ENCODE measurements at regions not wholly inside any gene's neighbourhood (a gene's known extent, or its start where the extent isn't known, plus 50 kb on each side); places are given as distances from the start of the nearest gene placed in this dataset.

GRCh38 chr4:180913750-180914149 lies 1329.5 kb upstream of the TENM3 start:
- intact Hi-C loops (cut with DNase I): no loop called here
- DNase-seq (no peak), ATAC-seq (ENCODE audit: poor library complexity) (no peak)

DNA sequence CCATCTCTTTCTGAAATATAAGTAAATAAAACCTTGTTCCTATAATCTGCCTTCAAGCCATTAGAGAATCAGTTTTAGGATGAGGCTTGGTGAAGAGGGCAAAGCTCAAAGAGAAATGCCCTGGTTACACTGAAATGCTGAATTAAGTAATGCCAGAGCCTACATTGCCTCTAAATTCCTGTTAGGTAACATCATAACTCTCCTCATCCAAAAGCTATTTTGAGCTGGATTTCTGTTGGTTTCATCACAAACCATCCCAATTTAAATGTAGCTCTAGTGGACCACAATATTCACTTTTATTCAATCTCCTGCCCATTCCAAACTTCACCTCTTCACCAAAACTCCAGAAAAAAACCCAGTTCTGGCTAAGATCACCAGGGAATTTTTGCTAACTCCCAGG lies 1319.7 kb upstream of the TENM3 start:
- DNase-seq (no peak), ATAC-seq (ENCODE audit: poor library complexity) (no peak)
- intact Hi-C loops (cut with DNase I): no loop called here

GRCh38 chr4:180925805-180926204 lies 1317.4 kb upstream of the TENM3 start:
- intact Hi-C loops (cut with DNase I): no loop called here
- no peak for DNase-seq
- ATAC-seq (ENCODE audit: poor library complexity): no peak

GRCh38 chr4:180926277-180926676 lies 1316.9 kb upstream of the TENM3 start:
- intact Hi-C loops (cut with DNase I): no loop called here
- ATAC-seq (ENCODE audit: poor library complexity) (no peak), DNase-seq (no peak)

- intact Hi-C loops (cut with DNase I): no loop called here
- ATAC-seq (ENCODE audit: poor library complexity) (no peak), DNase-seq (no peak)
Measured at GRCh38 chr4:180932370-180933001, 1310.7 kb upstream of the TENM3 start.

DNA sequence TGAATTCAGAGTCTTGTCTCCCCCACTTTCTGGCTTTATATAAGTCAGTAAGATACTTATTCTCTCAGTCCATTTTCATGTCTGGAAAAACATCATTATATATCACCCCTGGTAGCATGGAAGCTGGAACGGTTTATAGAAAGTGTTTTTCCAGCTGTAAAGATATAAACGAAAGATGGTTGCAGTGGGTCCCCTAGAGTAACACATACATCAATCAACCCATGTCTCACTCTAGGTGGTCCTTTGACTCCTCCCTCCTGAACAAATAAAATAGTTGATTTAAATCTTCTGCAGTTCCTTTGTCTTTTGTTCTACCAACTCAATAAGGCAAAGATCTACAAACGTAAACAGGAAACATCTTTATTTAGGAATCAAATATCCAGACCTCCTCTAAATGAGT lies 1306.1 kb upstream of the TENM3 start:
- DNase-seq (no peak), ATAC-seq (ENCODE audit: poor library complexity) (no peak)
- intact Hi-C loops (cut with DNase I): no loop called here

- intact Hi-C loops (cut with DNase I): no loop called here
- DNase-seq: no peak
- ATAC-seq (ENCODE audit: poor library complexity): no peak
Measured at GRCh38 chr4:180940680-180941079, 1302.5 kb upstream of the TENM3 start.

- DNase-seq: no peak
- ATAC-seq (ENCODE audit: poor library complexity): no peak
- intact Hi-C loops (cut with DNase I): no loop called here
Measured at GRCh38 chr4:180942367-180942916, 1300.8 kb upstream of the TENM3 start.

GRCh38 chr4:180946188-180946587 lies 1297.0 kb upstream of the TENM3 start:
- intact Hi-C loops (cut with DNase I): no loop called here
- DNase-seq (no peak), ATAC-seq (ENCODE audit: poor library complexity) (no peak)

GRCh38 chr4:180947425-180947824 lies 1295.8 kb upstream of the TENM3 start:
- ATAC-seq (ENCODE audit: poor library complexity): no peak
- intact Hi-C loops (cut with DNase I): no loop called here
- DNase-seq: no peak

DNA sequence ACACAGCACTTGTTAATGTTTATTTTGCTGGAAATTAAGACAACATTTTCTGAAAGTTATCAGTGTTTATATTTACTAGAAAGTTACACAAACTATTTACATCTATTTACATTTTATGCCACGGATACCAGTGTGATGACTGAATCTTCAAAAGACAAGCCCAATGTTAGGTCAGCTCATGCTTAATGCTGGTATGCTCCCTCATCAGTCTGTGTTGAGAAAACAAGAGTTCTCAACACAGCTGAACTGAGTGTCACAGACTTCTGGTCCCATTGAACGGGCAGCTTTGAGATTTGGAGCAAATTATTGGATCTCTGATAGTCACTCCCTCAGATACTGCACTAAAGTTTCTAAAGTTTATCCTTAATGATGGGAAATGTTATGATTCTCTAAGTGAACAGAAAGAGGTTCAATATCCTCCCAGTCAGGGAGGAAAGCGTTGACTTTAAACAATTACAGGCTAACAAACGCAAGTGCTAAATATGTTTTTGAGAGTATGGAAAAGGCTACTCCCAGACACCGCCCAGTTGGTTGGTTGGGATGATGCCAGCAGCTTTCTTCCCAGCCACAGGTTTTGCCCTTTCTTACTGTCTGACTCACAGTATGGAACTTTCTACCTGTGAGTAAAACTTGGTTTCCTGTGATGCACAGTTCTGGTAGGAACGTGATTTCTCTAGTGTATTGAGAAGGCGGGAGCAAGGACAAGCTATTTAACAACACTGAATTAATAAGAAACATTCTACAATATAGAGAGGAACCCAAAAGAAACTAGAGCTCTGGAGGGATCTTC lies 1293.6 kb upstream of the TENM3 start:
- ATAC-seq (ENCODE audit: poor library complexity) (no peak), DNase-seq (no peak)
- intact Hi-C loops (cut with DNase I): no loop called here

DNA sequence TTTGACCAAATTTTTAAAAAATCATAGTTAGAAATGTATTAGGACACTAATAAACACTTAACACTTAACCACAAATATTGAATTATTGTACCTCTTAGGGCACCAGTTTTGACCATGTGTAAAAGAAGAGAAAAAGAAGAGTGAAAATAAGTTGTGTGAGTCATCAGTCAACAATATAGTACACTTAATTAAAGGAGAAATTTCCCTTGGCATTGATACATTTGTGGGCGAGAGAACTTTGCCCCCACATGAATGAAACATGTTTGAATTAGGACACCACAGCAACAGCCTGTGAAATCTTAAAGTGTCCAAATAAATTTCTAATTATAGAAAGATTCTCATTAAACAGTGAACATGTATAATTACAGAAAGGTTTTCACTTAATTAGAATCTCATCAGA lies 1292.8 kb upstream of the TENM3 start:
- intact Hi-C loops (cut with DNase I): no loop called here
- ATAC-seq (ENCODE audit: poor library complexity): no peak
- DNase-seq: no peak

- intact Hi-C loops (cut with DNase I): no loop called here
- DNase-seq (no peak), ATAC-seq (ENCODE audit: poor library complexity) (no peak)
Measured at GRCh38 chr4:180951312-180951711, 1291.9 kb upstream of the TENM3 start.

GRCh38 chr4:180953572-180953971 lies 1289.6 kb upstream of the TENM3 start:
- DNase-seq (no peak), ATAC-seq (ENCODE audit: poor library complexity) (no peak)
- intact Hi-C loops (cut with DNase I): no loop called here

- intact Hi-C loops (cut with DNase I): no loop called here
- DNase-seq (no peak), ATAC-seq (ENCODE audit: poor library complexity) (no peak)
Measured at GRCh38 chr4:180960743-180961401, 1282.3 kb upstream of the TENM3 start.

- intact Hi-C loops (cut with DNase I): no loop called here
- no peak for DNase-seq
- ATAC-seq (ENCODE audit: poor library complexity): no peak
Measured at GRCh38 chr4:180962268-180962667, 1280.9 kb upstream of the TENM3 start.

DNA sequence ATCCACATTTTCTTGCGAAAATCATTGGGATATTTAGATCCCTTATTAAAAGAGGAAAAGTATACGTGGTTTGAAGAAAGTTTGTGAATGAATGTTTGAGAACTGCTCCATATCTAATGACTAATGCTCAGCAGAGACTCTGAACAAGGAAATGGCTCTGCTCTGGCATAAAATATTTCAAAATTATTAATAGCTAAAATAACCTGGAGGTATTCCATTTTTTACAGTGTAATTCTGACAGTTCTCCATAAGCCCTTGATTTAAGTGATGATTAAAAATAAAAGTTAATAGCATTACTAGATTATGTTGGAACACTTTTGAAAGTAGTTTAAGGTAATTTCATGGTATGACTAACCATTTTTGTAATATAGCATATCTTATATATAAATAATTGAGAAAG lies 1276.9 kb upstream of the TENM3 start:
- no peak for DNase-seq
- intact Hi-C loops (cut with DNase I): no loop called here

GRCh38 chr4:180967936-180968335 lies 1275.3 kb upstream of the TENM3 start:
- intact Hi-C loops (cut with DNase I): no loop called here
- DNase-seq (no peak), ATAC-seq (ENCODE audit: poor library complexity) (no peak)

More for the DNA sequence above, 1276.9 kb upstream of the TENM3 start:
- ATAC-seq (ENCODE audit: poor library complexity): no peak

- no peak for ATAC-seq (ENCODE audit: poor library complexity)
- intact Hi-C loops (cut with DNase I): no loop called here
- no peak for DNase-seq
Measured at GRCh38 chr4:180973894-180974293, 1269.3 kb upstream of the TENM3 start.

DNA sequence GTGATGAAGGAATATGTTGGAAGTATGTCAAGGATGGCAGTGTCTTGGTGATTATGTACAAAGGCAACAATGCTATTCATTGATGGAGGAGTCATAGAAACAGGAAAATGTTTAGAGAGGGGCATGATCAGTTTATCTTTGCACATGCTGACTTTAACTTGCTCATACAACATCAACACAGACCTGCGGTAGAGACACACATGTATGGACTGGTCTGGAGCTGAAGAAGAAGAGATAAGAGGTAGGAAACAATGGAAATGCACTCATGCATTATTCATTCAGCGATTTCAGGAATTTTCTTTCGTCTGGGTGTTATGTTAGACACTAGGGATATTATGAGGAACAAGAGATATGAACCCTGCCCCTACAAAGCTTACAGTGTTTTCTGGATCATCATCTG lies 1252.3 kb upstream of the TENM3 start:
- intact Hi-C loops (cut with DNase I): no loop called here
- DNase-seq: no peak
- ATAC-seq (ENCODE audit: poor library complexity): no peak

Data from Right ventricle myocardium superior (tissue), 1 donor.